Smooth muscle cell (in vitro differentiated cells): ENCODE measurements at regions not wholly inside any gene's neighbourhood (a gene's known extent, or its start where the extent isn't known, plus 50 kb on each side); places are given as distances from the start of the nearest gene placed in this dataset.

ENCODE experiments used
- DNase-seq: peaks from one replicate; lab custom pipeline; 2025; ENCODE audit not compliant: unreplicated experiment; lab: John Stamatoyannopoulos, UW
- H2AFZ ChIP-seq: fragments of 200-600 bp; sonication (generic); 2 replicates; pipeline ENCODE4 v1.6.0; 2016; ENCODE audit warnings: antibody characterized with exemption, low read depth, mild to moderate bottlenecking
- H3F3A ChIP-seq: fragments of 200-600 bp; sonication (generic); 2 replicates; pipeline ENCODE4 v1.6.0; 2017; ENCODE audit warnings: antibody characterized with exemption, low read depth
- H3K27ac ChIP-seq: fragments of 200-600 bp; sonication (generic); 2 replicates; pipeline ENCODE4 v1.5.1; 2016; ENCODE audit warnings: low read depth, mild to moderate bottlenecking
- H3K27me3 ChIP-seq: fragments of 200-600 bp; sonication (generic); 2 replicates; pipeline ENCODE4 v1.6.1; 2016; ENCODE audit warnings: low read depth, mild to moderate bottlenecking
- H3K36me3 ChIP-seq: fragments of 200-600 bp; sonication (generic); 2 replicates; pipeline ENCODE4 v1.5.1; 2016; ENCODE audit warnings: low read depth
- H3K4me1 ChIP-seq: fragments of 200-600 bp; sonication (generic); 2 replicates; pipeline ENCODE4 v1.5.1; 2016; ENCODE audit warnings: low read depth
- H3K4me2 ChIP-seq: fragments of 200-600 bp; sonication (generic); 2 replicates; pipeline ENCODE4 v1.6.0; 2016; ENCODE audit warnings: mild to moderate bottlenecking
- H3K4me3 ChIP-seq: fragments of 200-600 bp; sonication (generic); 2 replicates; pipeline ENCODE4 v1.5.1; 2016; ENCODE audit warnings: mild to moderate bottlenecking
- H3K79me2 ChIP-seq: fragments of 200-600 bp; sonication (generic); 2 replicates; pipeline ENCODE4 v1.6.0; 2016; ENCODE audit warnings: low read depth, mild to moderate bottlenecking
- H3K9ac ChIP-seq: fragments of 200-600 bp; sonication (generic); 2 replicates; pipeline ENCODE4 v1.6.0; 2016; ENCODE audit warnings: low read depth
- H3K9me3 ChIP-seq: fragments of 200-600 bp; sonication (generic); replicated peaks from 2 replicates; pipeline ENCODE4 v1.5.1; 2016; ENCODE audit warnings: low read depth
- H4K20me1 ChIP-seq: fragments of 200-600 bp; sonication (generic); 2 replicates; pipeline ENCODE4 v1.6.0; 2016; ENCODE audit warnings: low read depth
- WGBS: methylation state at CpG from one replicate; pipeline ENCODE4 v1.1.7; 2016; ENCODE audit warnings: low lambda C conversion rate; 5-methylcytosine and 5-hydroxymethylcytosine counted together
- TF ChIP-seq, protein P1 (sequence below): fragments of 200-600 bp; sonication (generic); IDR thresholded peaks from 2 replicates; pipeline ENCODE4 v1.5.1; 2017; ENCODE audit warnings: borderline replicate concordance, mild to moderate bottlenecking, antibody characterized with exemption; ENCODE audit not compliant: insufficient read depth, poor library complexity, severe bottlenecking

DNA sequence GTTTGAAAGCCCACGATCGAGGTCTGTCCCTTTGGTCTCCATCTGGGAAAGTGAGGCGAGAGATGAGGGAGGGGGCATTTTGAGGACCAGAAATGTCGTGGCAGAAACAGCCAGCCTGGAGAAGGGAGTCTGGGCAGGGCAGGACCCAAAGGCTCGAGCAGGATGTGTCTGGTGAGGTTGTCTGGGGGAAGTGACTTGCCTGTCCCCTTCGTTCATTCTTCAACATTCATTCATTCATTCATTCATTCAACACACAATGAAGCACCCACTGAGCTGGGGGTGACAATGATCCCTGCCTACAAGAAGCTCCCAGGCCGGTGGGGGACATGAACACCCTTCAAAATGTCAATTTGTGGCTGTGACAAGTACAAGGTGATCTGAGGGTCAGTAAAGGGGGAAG lies 80.5 kb downstream of the CEBPB start:
- H3K9me3 ChIP-seq, result no peaks in the 10 kb centered on the region
- H3F3A ChIP-seq, result no peaks in the 10 kb centered on the region
- TF ChIP-seq, protein P1, sequence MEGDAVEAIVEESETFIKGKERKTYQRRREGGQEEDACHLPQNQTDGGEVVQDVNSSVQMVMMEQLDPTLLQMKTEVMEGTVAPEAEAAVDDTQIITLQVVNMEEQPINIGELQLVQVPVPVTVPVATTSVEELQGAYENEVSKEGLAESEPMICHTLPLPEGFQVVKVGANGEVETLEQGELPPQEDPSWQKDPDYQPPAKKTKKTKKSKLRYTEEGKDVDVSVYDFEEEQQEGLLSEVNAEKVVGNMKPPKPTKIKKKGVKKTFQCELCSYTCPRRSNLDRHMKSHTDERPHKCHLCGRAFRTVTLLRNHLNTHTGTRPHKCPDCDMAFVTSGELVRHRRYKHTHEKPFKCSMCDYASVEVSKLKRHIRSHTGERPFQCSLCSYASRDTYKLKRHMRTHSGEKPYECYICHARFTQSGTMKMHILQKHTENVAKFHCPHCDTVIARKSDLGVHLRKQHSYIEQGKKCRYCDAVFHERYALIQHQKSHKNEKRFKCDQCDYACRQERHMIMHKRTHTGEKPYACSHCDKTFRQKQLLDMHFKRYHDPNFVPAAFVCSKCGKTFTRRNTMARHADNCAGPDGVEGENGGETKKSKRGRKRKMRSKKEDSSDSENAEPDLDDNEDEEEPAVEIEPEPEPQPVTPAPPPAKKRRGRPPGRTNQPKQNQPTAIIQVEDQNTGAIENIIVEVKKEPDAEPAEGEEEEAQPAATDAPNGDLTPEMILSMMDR, result no peak
- no peaks in the 10 kb centered on the region for H3K27me3 ChIP-seq
- H3K79me2 ChIP-seq, result no peaks in the 10 kb centered on the region
- no peak for DNase-seq
- H2AFZ ChIP-seq, result no peak overlapping the region
- H3K9ac ChIP-seq, result no peak overlapping the region
- no peak overlapping the region for H3K4me2 ChIP-seq
- H3K36me3 ChIP-seq, result no peaks in the 10 kb centered on the region
- 95% methylated on average over 7 of the region's 7 CpGs for WGBS
- H3K4me1 ChIP-seq, result peaks cover 8% of the 10 kb centered on the region
- no peak overlapping the region for H3K27ac ChIP-seq
- H3K4me3 ChIP-seq, result no peak overlapping the region
- no peaks in the 10 kb centered on the region for H4K20me1 ChIP-seq

DNA sequence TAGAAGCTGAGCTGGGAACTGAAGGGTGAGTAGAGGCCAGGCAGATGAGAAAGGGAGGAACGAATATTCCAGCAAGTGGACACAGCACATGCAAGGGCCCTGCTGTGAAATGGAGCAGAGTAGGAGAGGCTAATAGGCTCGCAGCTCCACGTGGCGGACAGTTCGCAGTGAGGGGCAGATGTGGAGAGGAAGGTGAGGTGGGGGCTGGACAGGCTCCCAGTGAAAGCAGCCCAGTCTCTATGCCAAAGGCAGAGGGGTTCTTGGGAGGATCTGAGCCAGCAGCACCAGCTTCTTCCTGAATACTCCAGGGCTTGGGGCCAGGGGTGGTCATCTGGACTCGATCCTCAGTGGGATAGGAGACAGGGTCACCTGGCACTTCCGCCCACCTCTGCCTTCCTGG lies 81.0 kb downstream of the CEBPB start:
- no peak overlapping the region for H3K27ac ChIP-seq
- H3K27me3 ChIP-seq, result no peaks in the 10 kb centered on the region
- no peak overlapping the region for H2AFZ ChIP-seq
- H3K4me2 ChIP-seq, result no peak overlapping the region
- no peaks in the 10 kb centered on the region for H4K20me1 ChIP-seq
- WGBS, result 96% methylated on average over 7 of the region's 7 CpGs
- H3K9ac ChIP-seq, result no peak overlapping the region
- H3K79me2 ChIP-seq, result no peaks in the 10 kb centered on the region
- H3K4me1 ChIP-seq, result peaks cover 8% of the 10 kb centered on the region
- H3K4me3 ChIP-seq, result no peak overlapping the region
- no peaks in the 10 kb centered on the region for H3K9me3 ChIP-seq
- TF ChIP-seq, protein P1, result no peak
- DNase-seq, result no peak
- H3K36me3 ChIP-seq, result no peaks in the 10 kb centered on the region
- H3F3A ChIP-seq, result no peaks in the 10 kb centered on the region

DNA sequence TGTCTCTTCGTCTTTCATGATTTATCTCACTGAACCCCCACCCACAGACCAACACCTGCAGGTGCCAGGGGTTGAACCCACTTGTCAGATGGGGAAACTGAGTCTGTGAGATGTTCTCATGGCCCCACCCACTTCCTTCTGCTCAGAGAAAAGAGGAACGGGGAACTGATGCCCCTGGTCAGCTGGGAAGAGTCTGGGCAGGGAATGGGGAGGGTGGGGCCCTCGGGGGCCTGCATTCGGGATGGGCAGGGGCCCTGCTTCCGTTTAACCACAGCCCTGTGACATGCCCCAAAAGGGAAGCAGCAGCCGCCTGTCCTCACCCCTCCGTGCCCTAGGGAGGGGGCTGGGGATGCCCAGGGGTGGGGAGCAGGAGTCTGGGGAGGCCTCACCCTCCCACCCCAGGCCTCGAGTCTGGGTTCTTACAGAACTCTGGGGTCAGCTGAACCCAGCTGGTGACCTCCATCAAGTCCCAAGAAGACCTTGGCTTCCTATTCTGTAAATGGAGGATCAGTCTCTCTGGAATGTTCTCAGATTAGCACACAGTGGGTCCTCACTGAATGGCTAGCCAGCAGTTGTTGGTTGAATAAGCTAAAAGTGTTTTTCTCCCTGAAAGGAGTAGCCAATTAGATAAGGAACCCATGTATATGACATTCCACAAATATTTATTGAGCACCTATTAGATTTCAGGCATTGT lies 81.5 kb downstream of the CEBPB start:
- DNase-seq, result no peak
- H2AFZ ChIP-seq, result no peak overlapping the region
- H3K9ac ChIP-seq, result no peak overlapping the region
- H3K4me2 ChIP-seq, result no peak overlapping the region
- H3K9me3 ChIP-seq, result no peaks in the 10 kb centered on the region
- no peak overlapping the region for H3K4me3 ChIP-seq
- H3K4me1 ChIP-seq, result peaks cover 8% of the 10 kb centered on the region
- no peak overlapping the region for H3K27ac ChIP-seq
- H3K79me2 ChIP-seq, result no peaks in the 10 kb centered on the region
- no peaks in the 10 kb centered on the region for H3K36me3 ChIP-seq
- TF ChIP-seq, protein P1, result no peak
- H4K20me1 ChIP-seq, result no peaks in the 10 kb centered on the region
- 92% methylated on average over 8 of the region's 8 CpGs for WGBS
- no peaks in the 10 kb centered on the region for H3K27me3 ChIP-seq
- no peaks in the 10 kb centered on the region for H3F3A ChIP-seq

DNA sequence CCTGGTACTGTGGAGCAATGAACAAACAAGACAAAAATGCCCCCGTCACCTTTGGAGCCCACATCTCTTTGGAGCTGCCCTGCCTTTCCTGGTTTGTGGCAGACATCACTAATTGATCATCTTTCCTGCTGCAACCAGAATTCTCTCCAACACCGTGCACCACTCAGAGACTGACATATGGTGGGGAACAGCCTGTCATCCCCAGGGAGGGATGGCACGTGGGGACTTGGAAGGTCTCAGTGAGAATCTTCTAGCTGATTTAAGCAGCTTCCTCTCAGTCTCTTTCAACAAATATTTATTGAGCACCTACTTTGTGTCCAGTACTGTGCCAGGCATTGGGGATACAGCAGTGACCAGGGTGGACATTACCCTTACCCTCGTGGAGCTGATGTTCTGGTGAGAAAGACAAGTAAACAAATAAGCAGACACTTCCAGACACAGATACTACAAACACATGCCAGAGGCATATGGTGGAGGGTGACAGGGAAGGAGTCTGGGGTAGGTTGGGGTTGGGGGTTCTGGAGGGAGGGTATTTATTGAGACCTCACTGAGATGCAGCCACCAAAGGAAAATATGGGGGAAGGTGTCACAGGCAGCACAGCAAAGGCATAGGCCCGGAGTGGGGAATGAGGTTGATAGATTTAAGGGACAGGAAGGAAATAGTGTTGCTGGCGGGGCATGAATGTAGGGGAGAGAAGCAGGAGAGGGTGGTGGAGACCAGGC lies 82.3 kb downstream of the CEBPB start:
- WGBS, result 83% methylated on average over 6 of the region's 6 CpGs
- Histone ChIP-seq H2AFZ (no peak overlapping the region), H3K4me3 (no peak overlapping the region), H3K27me3 (no peaks in the 10 kb centered on the region), H3K79me2 (no peaks in the 10 kb centered on the region), H3K36me3 (no peaks in the 10 kb centered on the region), H3F3A (no peaks in the 10 kb centered on the region), H4K20me1 (no peaks in the 10 kb centered on the region), H3K27ac (no peak overlapping the region), H3K4me2 (no peak overlapping the region), H3K4me1 (peaks cover 2% of the 10 kb centered on the region), H3K9me3 (no peaks in the 10 kb centered on the region), H3K9ac (no peak overlapping the region)
- no peak for DNase-seq
- TF ChIP-seq, protein P1, result no peak
